IPS-20b (cell line): ENCODE measurements at regions not wholly inside any gene's neighbourhood (a gene's known extent, or its start where the extent isn't known, plus 50 kb on each side); places are given as distances from the start of the nearest gene placed in this dataset.

Experiments
- H3K27ac ChIP-seq: one replicate; pipeline ENCODE4 v1.5.1; 2013; ENCODE audit warnings: low read length
- H3K27me3 ChIP-seq: 2 replicates; pipeline ENCODE4 v1.6.1; 2013; ENCODE audit warnings: mild to moderate bottlenecking, low read length, inconsistent platforms; ENCODE audit not compliant: insufficient read depth
- H3K36me3 ChIP-seq: 2 replicates; pipeline ENCODE4 v1.6.1; 2013; ENCODE audit warnings: low read depth, mild to moderate bottlenecking, inconsistent platforms, low read length, moderate library complexity; ENCODE audit not compliant: insufficient read depth
- H3K4me1 ChIP-seq: 2 replicates; pipeline ENCODE4 v1.6.1; 2013; ENCODE audit warnings: mild to moderate bottlenecking, control low read depth, inconsistent platforms, low read length, moderate library complexity; ENCODE audit not compliant: insufficient read depth
- H3K4me3 ChIP-seq: 2 replicates; pipeline ENCODE4 v1.5.1; 2013; ENCODE audit warnings: mild to moderate bottlenecking, low read length, inconsistent platforms
- H3K9ac ChIP-seq: 2 replicates; pipeline ENCODE4 v1.6.1; 2013; ENCODE audit warnings: low read depth, mild to moderate bottlenecking, inconsistent platforms, low read length, moderate library complexity
- H3K9me3 ChIP-seq: 2 replicates; pipeline ENCODE4 v1.6.1; 2013; ENCODE audit warnings: mild to moderate bottlenecking, low read depth, low read length, inconsistent platforms; ENCODE audit not compliant: insufficient read depth

- H3K4me3 ChIP-seq = no peak overlapping the region
- H3K9me3 ChIP-seq = no peaks in the 10 kb centered on the region
- H3K4me1 ChIP-seq = no peaks in the 10 kb centered on the region
- H3K9ac ChIP-seq = no peak overlapping the region
- H3K27me3 ChIP-seq = no peaks in the 10 kb centered on the region
- H3K27ac ChIP-seq = no peak overlapping the region
- H3K36me3 ChIP-seq = no peaks in the 10 kb centered on the region
Measured at GRCh38 chr2:187851955-187852561, 297.8 kb upstream of the TFPI start.

GRCh38 chr2:187853381-187853791 is 299.2 kb upstream of the TFPI start:
- Histone ChIP-seq H3K36me3 (no peaks in the 10 kb centered on the region), H3K27me3 (no peaks in the 10 kb centered on the region), H3K9ac (no peak overlapping the region), H3K4me3 (no peak overlapping the region), H3K9me3 (no peaks in the 10 kb centered on the region), H3K27ac (no peak overlapping the region), H3K4me1 (no peaks in the 10 kb centered on the region)

- H3K4me1 ChIP-seq = no peaks in the 10 kb centered on the region
- H3K9ac ChIP-seq = no peak overlapping the region
- H3K27ac ChIP-seq = no peak overlapping the region
- H3K4me3 ChIP-seq = no peak overlapping the region
- no peaks in the 10 kb centered on the region for H3K36me3 ChIP-seq
- no peaks in the 10 kb centered on the region for H3K9me3 ChIP-seq
- H3K27me3 ChIP-seq = no peaks in the 10 kb centered on the region
Measured at GRCh38 chr2:187854801-187855200, 300.6 kb upstream of the TFPI start.

GRCh38 chr2:187855689-187856088 is 301.5 kb upstream of the TFPI start:
- Histone ChIP-seq H3K36me3 (no peaks in the 10 kb centered on the region), H3K27ac (no peak overlapping the region), H3K9me3 (no peaks in the 10 kb centered on the region), H3K4me1 (no peaks in the 10 kb centered on the region), H3K27me3 (no peaks in the 10 kb centered on the region), H3K9ac (no peak overlapping the region), H3K4me3 (no peak overlapping the region)

- H3K9me3 ChIP-seq = no peaks in the 10 kb centered on the region
Measured at GRCh38 chr2:187857826-187858225, 303.6 kb upstream of the TFPI start.

GRCh38 chr2:187862715-187863114 is 308.5 kb upstream of the TFPI start:
- Histone ChIP-seq H3K27ac (no peak overlapping the region), H3K9me3 (peaks cover 4% of the 10 kb centered on the region; the same call in 1 of the 2 replicates), H3K4me3 (no peak overlapping the region), H3K27me3 (no peaks in the 10 kb centered on the region), H3K4me1 (no peaks in the 10 kb centered on the region), H3K36me3 (no peaks in the 10 kb centered on the region), H3K9ac (no peak overlapping the region)

More at GRCh38 chr2:187857826-187858225, 303.6 kb upstream of the TFPI start:
- Histone ChIP-seq H3K36me3 (no peaks in the 10 kb centered on the region), H3K9ac (no peak overlapping the region), H3K27ac (no peak overlapping the region), H3K4me3 (no peak overlapping the region), H3K27me3 (no peaks in the 10 kb centered on the region), H3K4me1 (no peaks in the 10 kb centered on the region)

GRCh38 chr2:187865025-187865424 is 310.8 kb upstream of the TFPI start:
- Histone ChIP-seq H3K4me3 (no peak overlapping the region), H3K9me3 (peaks cover 9% of the 10 kb centered on the region; the same call in 1 of the 2 replicates), H3K27ac (no peak overlapping the region), H3K36me3 (no peaks in the 10 kb centered on the region), H3K9ac (no peak overlapping the region), H3K4me1 (no peaks in the 10 kb centered on the region), H3K27me3 (no peaks in the 10 kb centered on the region)

DNA sequence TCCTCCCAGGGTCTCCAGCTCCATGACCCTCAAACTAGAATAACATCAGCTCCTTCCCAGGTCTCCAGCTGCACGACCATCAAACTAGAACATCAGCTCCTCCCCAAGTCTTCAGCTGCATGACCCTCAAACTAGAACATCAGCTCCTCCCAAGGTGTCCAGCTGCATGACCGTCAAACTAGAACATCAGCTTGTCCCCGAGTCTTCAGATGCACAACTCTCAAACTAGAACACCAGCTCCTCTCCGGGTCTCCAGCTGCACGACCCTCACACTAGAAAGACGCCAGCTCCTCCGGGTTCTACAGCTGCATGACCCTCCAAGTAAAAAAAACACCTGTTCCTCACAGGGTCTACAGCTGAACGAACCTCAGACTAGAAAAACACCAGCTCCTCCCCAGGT is 312.9 kb upstream of the TFPI start:
- Histone ChIP-seq H3K27me3 (no peaks in the 10 kb centered on the region), H3K4me3 (no peak overlapping the region), H3K9ac (no peak overlapping the region), H3K4me1 (no peaks in the 10 kb centered on the region), H3K9me3 (peaks cover 9% of the 10 kb centered on the region; the same call in 1 of the 2 replicates), H3K36me3 (no peaks in the 10 kb centered on the region), H3K27ac (no peak overlapping the region)

DNA sequence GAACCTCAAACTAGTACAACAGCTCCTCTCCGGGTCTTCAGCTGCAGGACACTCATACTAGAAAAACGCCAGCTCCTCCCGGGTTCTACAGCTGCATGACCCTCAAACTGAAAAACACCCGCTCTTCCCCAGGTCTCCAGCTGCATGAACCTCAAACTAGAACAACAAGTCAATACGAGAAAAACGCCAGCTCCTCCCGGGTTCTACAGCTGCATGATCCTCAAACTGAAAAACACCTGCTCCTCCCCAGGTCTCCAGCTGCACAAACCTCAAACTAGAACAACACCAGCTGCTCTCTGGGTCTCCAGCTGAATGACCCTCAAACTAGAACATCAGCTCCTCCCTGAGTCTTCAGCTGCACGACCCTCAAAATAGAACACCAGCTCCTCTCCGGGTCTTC is 315.0 kb upstream of the TFPI start:
- Histone ChIP-seq H3K4me3 (no peak overlapping the region), H3K9ac (no peak overlapping the region), H3K9me3 (peaks cover 9% of the 10 kb centered on the region; the same call in 1 of the 2 replicates), H3K27ac (no peak overlapping the region), H3K27me3 (no peaks in the 10 kb centered on the region), H3K4me1 (no peaks in the 10 kb centered on the region), H3K36me3 (no peaks in the 10 kb centered on the region)

GRCh38 chr2:187871506-187871905 is 317.3 kb upstream of the TFPI start:
- Histone ChIP-seq H3K4me3 (no peak overlapping the region), H3K9ac (no peak overlapping the region), H3K4me1 (no peaks in the 10 kb centered on the region), H3K9me3 (peaks cover 9% of the 10 kb centered on the region; the same call in 1 of the 2 replicates), H3K27ac (no peak overlapping the region), H3K27me3 (no peaks in the 10 kb centered on the region), H3K36me3 (no peaks in the 10 kb centered on the region)

DNA sequence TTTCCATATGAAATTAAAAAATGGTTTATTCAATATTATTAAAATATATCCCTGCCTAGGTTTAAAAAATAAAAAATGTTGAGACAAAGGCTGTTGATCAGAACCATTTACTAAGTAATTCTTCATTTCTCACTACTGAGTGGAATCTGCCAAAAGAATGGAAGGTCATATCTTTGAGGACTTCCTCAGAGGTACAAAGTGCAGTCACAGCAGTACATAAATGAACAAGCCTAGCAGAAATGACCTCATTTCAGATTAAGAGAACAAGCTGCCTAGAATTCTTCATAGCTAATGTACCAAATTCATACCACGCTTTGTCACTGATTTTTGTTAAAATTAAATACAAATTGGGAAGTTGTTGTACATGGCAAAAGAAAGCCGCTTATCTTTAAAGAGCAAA is 318.9 kb upstream of the TFPI start:
- H3K4me1 ChIP-seq = no peaks in the 10 kb centered on the region
- H3K4me3 ChIP-seq = no peak overlapping the region
- peaks cover 3% of the 10 kb centered on the region; the same call in 1 of the 2 replicates for H3K9me3 ChIP-seq
- H3K27ac ChIP-seq = no peak overlapping the region
- no peak overlapping the region for H3K9ac ChIP-seq
- no peaks in the 10 kb centered on the region for H3K36me3 ChIP-seq
- H3K27me3 ChIP-seq = no peaks in the 10 kb centered on the region

GRCh38 chr2:187874786-187875185 is 320.6 kb upstream of the TFPI start:
- H3K4me1 ChIP-seq = peaks cover 6% of the 10 kb centered on the region; the same call in 1 of the 2 replicates
- no peak overlapping the region for H3K9ac ChIP-seq
- no peaks in the 10 kb centered on the region for H3K27me3 ChIP-seq
- no peak overlapping the region for H3K27ac ChIP-seq
- H3K36me3 ChIP-seq = no peaks in the 10 kb centered on the region
- no peak overlapping the region for H3K4me3 ChIP-seq
- H3K9me3 ChIP-seq = no peaks in the 10 kb centered on the region
